ENCODE measurements at regions not wholly inside any gene's neighbourhood (a gene's known extent, or its start where the extent isn't known, plus 50 kb on each side); places are given as distances from the start of the nearest gene placed in this dataset.
"Not testable (repeated sequence)": the region's sequence is repeated elsewhere in the genome, so short reads cannot be mapped to it uniquely, and the experiment has no call there.

DNA sequence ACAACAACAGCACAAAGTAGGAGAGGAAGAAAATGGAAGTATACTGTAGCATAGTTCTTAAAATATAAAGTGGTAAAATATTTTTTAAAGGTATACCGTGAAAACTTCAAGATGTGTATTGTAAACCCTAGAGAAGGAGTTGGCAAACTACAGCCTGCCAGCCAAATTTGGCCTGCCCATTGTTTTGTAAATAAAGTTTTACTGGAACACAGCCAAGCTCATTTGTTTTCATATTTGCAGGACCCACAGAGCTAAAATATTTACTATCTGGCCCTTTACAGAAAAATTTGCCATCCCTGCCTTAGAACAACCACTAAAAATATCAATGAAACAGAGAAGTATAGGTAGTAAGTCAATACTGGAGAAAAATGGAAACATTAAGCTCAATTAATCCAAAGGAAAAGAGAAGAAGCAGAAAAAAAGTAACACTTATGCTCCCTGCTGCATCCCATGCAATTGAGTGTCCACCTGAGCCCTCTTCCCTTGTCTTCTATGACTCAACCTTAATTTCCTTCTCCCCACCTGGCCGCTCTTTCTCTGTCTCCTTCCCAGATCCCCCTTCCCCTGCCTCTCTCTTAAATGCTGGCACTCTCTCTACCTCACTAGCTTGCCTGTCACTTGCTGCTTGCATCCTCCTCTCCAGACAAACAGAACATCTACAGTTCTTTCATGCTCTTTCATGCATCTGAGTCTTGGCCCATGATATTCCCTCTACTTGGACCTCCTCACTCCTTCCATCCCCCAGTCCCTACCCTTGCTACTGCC lies 50.6 kb upstream of the FER start:
- no peak for DNase-seq

GRCh38 chr5:108696407-108696806 lies 51.3 kb upstream of the FER start:
- no peak for DNase-seq

- no peak for DNase-seq
These were observed 59.2 kb upstream of the FER start for GRCh38 chr5:108688485-108688884.

- DNase-seq = no peak
These were observed 60.0 kb upstream of the FER start for GRCh38 chr5:108687595-108688200.

- DNase-seq = no peak
These were observed 61.0 kb upstream of the FER start for GRCh38 chr5:108686676-108687075.

DNA sequence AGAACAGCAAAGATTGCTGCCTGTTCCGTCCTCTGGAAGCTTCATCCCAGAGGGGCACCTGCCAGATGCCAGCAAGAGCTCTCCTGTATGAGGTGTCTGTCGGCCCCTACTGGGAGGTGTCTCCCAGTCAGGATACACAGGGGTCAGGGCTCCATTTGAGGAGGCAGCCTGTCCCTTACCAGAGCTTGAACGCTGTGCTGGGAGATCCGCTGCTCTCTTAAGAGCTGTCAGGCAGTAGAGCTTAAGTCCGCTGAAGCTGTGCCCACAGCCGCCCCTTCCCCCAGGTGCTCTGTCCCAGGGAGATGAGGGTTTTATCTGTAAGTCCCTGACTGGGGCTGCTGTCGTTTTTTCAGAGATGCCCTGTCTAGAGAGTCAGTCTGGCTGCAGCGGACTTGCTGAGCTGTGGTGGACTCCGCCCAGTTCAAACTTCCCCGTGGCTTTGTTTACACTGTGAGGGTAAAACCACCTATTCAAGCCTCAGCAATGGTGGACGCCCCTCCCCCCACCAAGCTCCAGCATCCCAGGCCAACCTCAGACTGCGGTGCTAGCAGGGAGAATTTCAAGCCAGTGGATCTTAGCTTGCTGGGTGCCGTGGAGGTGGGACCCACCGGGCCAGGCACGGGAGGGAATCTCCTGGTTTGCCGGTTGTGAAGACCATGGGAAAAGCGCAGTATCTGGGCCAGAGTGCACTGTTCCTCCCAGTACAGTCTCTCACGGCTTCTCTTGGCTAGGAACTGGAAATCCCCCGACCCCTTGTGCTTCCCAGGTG lies 62.1 kb upstream of the FER start:
- DNase-seq = not testable (repeated sequence)

GRCh38 chr5:108681079-108681921 lies 66.4 kb upstream of the FER start:
- no peak for DNase-seq

DNA sequence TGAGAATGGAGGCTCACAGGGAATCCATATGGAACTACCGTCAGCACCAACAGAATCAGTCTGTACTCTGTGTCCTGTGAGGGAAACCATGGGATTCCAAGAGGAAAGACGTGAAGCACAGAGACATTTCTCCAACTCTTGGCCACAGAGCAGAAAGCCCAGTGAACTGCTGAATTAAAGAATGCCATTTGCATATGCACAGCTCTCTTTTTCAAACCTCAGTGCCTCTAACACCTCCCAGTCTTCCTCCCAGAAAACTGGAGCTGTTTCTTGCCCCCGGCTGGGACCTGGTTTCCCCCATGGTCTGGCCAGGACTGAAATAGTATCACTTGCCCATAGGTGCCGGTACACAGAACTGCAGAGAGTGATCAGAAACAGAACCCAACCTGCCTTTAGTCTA lies 69.6 kb upstream of the FER start:
- no peak for DNase-seq

GRCh38 chr5:108675736-108676135 lies 72.0 kb upstream of the FER start:
- DNase-seq = no peak

DNA sequence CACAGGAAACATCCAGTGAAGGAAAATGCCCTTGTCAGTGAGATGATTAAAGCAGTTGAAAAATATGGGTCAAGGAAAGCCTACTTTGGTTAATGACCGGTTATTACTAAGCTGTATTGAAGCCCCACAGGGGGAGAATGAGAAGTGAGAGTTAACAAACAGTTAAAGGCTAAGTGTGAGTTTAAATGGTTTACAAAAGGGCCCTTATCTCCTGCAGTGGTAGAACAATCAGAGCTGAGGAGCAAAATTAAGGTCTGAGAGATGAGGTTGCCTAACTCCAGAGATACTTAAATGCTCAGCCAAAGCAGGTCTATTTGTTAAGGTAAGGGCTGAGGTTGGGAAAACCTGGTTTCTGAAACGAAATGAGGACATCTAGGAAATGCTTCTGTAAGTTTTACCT lies 75.1 kb upstream of the FER start:
- DNase-seq = no peak

DNA sequence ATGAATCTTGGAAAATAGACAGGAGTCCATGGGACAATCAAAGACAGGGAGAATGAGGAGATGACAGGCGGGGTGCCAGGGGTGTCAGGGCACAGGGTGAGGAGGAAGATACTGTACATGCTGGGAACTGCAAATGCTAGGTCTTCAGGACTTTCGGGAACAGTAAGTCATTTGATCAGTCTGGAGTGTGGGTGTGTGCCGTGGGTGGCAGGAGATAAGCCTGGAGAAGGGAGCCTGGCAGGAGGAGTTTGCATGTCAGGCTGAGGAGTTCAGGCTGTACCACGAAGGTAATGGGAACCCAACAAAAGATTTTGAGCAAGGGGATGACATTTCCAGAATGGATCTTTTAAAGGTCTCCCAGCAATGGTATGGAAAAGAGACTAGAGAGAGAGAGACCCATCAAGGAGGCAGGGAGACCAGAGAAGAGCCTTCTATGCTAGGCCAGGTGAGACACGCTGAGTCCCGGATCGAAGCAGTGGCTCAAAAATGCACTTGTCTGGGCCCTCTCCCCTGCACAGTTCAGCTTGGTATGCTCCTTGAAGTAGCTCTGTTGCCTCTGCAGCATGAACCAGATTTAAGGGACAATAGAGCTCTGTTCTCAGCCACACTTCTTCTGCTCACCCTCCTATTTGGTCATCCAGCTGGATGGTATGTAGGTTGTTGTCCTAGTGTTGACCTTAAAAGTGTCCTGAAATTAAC lies 77.0 kb upstream of the FER start:
- DNase-seq = no peak

DNA sequence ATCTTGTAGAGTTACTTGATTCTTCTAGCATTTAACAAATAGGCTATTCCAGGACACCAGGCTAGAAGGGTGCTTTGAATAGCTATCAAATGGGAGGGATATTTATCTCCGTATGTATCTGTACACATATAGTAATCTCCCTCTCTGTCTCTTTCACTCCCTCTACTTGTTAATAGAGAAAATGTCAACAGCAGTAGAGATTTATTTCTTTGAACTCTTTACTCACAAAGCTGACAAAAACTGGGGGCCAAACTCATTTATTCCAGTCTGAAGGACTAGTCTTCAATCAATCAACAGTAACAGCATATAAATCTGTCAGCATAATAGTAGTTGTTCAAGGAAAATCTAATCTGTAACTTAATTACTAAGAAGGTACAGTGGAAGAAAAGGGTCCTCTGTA lies 78.2 kb upstream of the FER start:
- no peak for DNase-seq

DNA sequence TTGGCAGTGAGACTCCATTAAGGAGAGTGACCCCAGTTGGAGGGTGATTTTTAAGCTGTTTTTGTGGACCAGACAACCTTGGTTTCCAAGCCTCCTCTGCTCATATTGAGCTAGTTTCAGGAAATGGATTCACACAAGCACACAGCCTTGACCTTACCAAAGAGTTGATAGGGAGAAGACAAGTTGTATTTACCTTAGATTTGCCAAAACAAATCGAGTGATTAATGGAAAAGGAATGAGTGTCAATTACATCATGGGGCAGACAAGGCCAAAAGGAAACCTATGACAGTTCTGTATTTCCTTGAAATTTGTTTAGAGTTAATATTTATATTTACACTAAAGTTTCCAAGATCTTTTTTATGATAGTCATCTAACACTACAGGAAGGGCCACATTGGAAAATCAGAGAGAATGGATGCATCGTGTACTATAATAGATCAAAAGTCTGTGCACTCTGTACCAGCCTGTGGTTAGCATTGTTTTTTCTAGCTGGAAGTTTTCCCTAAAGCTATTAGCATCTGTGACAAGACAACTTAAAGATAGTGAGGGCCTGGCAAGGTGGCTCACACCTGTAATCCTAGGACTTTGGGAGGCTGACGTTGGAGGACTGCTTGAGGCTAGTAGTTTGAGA lies 86.0 kb upstream of the FER start:
- DNase-seq = no peak

DNA sequence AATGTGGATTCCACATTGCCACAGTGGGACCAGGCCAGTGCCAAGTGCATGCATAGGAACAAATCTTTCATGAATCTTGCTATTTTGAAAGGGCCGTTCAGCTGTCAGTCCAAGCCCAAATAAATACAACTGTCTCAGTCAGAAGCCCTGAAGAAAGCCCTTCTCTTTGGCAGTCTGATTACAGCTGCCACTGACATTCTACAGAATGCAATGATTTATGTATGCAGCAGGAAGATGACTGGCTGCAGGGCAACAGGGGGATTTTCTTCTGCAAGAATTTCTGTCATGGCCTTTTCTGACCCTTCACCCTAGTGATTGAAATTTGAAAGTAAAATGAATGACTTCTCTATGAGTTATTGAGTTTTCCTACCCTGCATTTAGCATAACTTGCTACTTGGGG lies 86.7 kb upstream of the FER start:
- DNase-seq = no peak

DNA sequence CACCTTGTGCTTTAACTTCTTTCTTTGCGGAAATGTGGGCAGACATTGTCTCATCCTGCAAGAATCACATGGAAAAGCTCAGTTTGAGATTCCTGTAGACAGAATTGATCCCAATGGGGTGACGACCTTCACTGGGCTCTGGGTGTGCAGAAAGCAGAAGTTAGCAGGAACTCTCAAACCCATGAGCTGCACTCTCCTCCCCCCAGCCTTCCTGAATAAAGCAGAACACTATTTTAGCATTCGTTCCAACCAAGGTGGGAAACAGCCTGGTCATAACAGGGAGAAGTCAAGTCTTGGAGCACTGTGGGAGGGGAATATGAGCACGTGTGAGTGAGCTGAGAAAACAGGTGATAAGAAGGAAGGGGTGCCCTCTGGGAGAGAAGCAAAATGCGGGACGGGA lies 87.4 kb upstream of the FER start:
- DNase-seq = no peak

- DNase-seq = no peak
These were observed 88.2 kb upstream of the FER start for GRCh38 chr5:108659531-108659930.

GRCh38 chr5:108655750-108656450 lies 91.8 kb upstream of the FER start:
- DNase-seq = no peak

- no peak for DNase-seq
These were observed 93.6 kb upstream of the FER start for GRCh38 chr5:108654051-108654450.

- DNase-seq = no peak
These were observed 94.5 kb upstream of the FER start for GRCh38 chr5:108653201-108653600.

DNA sequence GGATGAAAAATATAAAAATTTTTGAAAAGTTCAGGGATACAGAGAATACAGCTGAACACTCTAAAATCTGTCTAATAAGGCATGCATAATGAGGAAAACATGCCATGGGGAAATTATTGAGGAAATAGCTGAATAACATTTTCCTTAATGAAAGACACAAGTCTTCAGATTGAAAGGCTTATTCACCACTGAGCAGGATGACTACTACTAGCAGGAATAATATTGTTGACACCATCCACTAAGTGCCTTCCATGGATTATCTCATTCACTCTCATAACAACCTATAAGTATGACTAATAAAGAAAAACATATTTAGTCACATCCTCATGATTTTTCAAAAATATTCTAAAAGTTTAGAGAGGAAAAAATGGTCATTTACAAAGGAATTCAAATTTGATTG lies 96.7 kb upstream of the FER start:
- no peak for DNase-seq

- DNase-seq = no peak
These were observed 98.1 kb upstream of the FER start for GRCh38 chr5:108649646-108650045.
